ENCODE measurements at regions not wholly inside any gene's neighbourhood (a gene's known extent, or its start where the extent isn't known, plus 50 kb on each side); places are given as distances from the start of the nearest gene placed in this dataset.

DNA sequence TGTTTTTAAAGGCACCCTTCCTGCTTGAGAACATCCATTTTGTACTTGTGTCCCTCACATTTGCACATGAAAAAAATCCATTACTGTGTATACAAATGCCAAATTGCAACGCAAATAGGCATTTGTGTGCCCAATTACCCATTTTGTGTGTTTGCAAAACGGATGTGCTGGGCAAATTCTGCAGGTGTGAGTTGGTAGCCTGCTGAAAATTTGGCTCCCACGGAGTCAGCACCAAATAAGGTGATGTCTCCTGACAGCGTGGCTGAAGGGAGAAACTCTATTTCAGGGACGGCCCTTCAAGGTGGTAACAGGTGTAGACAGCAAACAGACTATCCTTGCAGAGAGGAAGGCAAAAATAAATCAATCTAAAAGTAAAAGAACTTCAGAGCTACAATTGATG, 661.1 kb downstream of the BCL11A start:
- TF ChIP-seq POLR2A (IDR thresholded peaks at IDR 0.05; ENCODE audit: low read length) (no peak), GATA1 (IDR thresholded peaks at IDR 0.05; ENCODE audit: low read depth, low read length) (no peak)
